Thyroid gland (tissue), 4 donors: ENCODE measurements at regions not wholly inside any gene's neighbourhood (a gene's known extent, or its start where the extent isn't known, plus 50 kb on each side); places are given as distances from the start of the nearest gene placed in this dataset.

Experiments
- CTCF ChIP-seq, 6 experiments: fragments of 200-600 bp in 3 of 6; fragments of 450-650 bp in 3 of 6; sonication (generic) in 3 of 6; IDR thresholded peaks; one replicate each; pipeline ENCODE4 v1.5.1; 2016 to 2019; ENCODE audit warnings: antibody characterized with exemption in 6 of 6, mild to moderate bottlenecking in 2 of 6, inconsistent platforms in 1 of 6, moderate library complexity in 1 of 6
- POLR2A ChIP-seq, 2 donors: fragments of 450-650 bp; IDR thresholded peaks; one replicate each; pipeline ENCODE4 v1.6.1; 2017; ENCODE audit warnings: antibody characterized with exemption in 2 of 2, mild to moderate bottlenecking in 2 of 2, moderate library complexity in 1 of 2

- TF ChIP-seq CTCF (IDR thresholded peaks at IDR 0.05) (no peak), POLR2A (IDR thresholded peaks at IDR 0.05) (no peak)
Observed at GRCh38 chr10:123445261-123445775, 220.8 kb upstream of the GPR26 start.
